Colonic mucosa (tissue), 4 donors: ENCODE measurements at regions not wholly inside any gene's neighbourhood (a gene's known extent, or its start where the extent isn't known, plus 50 kb on each side); places are given as distances from the start of the nearest gene placed in this dataset.
"Not testable (repeated sequence)": the region's sequence is repeated elsewhere in the genome, so short reads cannot be mapped to it uniquely, and the experiment has no call there.

Source experiments
- DNase-seq: peaks from one replicate; pipeline ENCODE4 v3.0.0-alpha.2; 2020
- H3K27ac ChIP-seq: fragments of 200-600 bp; one replicate; pipeline ENCODE4 v1.8.0; 2021
- H3K27me3 ChIP-seq: fragments of 200-600 bp; one replicate; pipeline ENCODE4 v1.8.0; 2021
- H3K36me3 ChIP-seq: fragments of 200-600 bp; one replicate; pipeline ENCODE4 v1.8.0; 2021
- H3K4me1 ChIP-seq: fragments of 200-600 bp; one replicate; pipeline ENCODE4 v1.8.0; 2021; ENCODE audit warnings: mild to moderate bottlenecking
- H3K4me3 ChIP-seq: fragments of 200-600 bp; one replicate; pipeline ENCODE4 v1.8.0; 2021
- H3K9ac ChIP-seq, 2 donors: one replicate each; pipeline ENCODE4 v1.7.0; 2013; ENCODE audit warnings: control low read depth in 2 of 2, low read depth in 2 of 2, low read length in 2 of 2
- H3K9me3 ChIP-seq: fragments of 200-600 bp; one replicate; pipeline ENCODE4 v1.8.0; 2021
- CTCF ChIP-seq: fragments of 200-600 bp; IDR thresholded peaks from one replicate; pipeline ENCODE4 v1.8.0; 2022; ENCODE audit warnings: antibody characterized with exemption, mild to moderate bottlenecking
- intact Hi-C: fragments of 100-400 bp; cut with DNase I; formaldehyde crosslinking; loops from one replicate; pipeline ENCODE4 v1.14.1; 2022
- donor health status: healthy.
- donor health status: DM: no; HTN: no; CAD: no.
- donor health status: DM: no; HTN: no; CAD: no.

DNA sequence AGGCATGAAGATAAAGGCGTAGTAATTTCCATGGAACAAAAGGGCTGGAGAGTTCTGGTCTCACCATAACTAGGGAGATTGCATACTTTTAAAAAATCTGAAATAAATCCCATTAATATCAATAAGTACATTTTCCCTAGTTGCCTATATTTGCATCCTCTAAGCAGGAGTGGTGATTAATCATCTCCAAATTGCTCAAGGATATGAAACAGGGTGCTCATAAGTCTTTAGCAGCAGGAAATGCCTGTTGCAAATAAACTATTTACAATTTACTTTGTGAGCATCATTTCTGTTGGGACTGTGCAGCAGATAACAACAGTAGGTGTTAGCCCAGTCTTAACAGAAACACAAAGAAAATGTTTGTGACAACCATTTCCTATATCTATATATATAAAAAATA, 92.4 kb upstream of the TMEM178A start:
- DNase-seq, result no peak
- H3K9me3 ChIP-seq, result no peaks in the 10 kb centered on the region
- no peak overlapping the region for H3K4me3 ChIP-seq
- no peak overlapping the region for H3K9ac ChIP-seq
- H3K36me3 ChIP-seq, result no peaks in the 10 kb centered on the region
- intact Hi-C loops, result no loop called here
- no peak for TF ChIP-seq CTCF
- H3K4me1 ChIP-seq, result no peaks in the 10 kb centered on the region
- no peak overlapping the region for H3K27ac ChIP-seq
- H3K27me3 ChIP-seq, result no peaks in the 10 kb centered on the region

DNA sequence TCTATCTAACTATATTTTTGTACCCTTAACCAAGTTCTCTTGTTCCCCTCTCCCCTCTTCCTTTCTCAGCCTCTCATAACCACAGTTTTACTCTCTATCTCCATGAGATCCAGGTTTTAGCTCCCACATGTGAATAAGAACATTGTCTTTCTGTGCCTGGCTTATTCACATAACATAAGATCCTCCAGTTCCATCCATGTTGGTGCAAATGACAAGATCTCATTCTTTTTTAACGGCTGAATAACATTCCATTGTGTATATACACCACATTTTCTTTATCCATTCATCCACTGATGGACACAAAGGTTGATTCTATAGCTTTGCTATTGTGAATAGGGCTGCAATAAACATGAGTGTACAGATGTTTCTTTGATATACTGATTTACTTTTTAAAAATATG, 83.9 kb upstream of the TMEM178A start:
- DNase-seq, result no peak
- Histone ChIP-seq H3K27ac (no peak overlapping the region), H3K36me3 (no peaks in the 10 kb centered on the region), H3K27me3 (no peaks in the 10 kb centered on the region), H3K4me1 (no peaks in the 10 kb centered on the region), H3K4me3 (no peak overlapping the region), H3K9ac (no peak overlapping the region), H3K9me3 (no peaks in the 10 kb centered on the region)
- no peak for TF ChIP-seq CTCF
- intact Hi-C loops, result no loop called here

DNA sequence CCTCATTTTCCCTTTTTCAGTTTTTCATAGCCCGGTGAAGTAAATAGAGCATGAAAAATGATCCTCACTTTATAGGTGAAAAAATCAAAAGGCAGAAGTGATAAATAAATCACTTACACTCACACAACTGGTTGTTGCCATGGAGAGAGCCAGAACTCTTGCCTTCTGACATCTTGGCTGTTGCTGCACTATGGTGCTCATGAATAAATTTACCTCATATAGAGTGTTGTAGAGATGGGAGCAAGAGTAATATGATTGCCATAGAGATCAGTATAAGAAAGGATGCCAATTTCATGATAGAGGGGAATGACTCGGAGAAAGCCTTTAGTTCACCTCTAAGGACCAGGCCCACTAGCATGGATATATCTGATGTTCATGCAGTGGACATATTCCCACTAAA, 82.5 kb upstream of the TMEM178A start:
- H3K27me3 ChIP-seq, result no peaks in the 10 kb centered on the region
- no peaks in the 10 kb centered on the region for H3K36me3 ChIP-seq
- no peaks in the 10 kb centered on the region for H3K9me3 ChIP-seq
- TF ChIP-seq CTCF, result no peak
- H3K9ac ChIP-seq, result no peak overlapping the region
- intact Hi-C loops, result no loop called here
- H3K27ac ChIP-seq, result no peak overlapping the region
- H3K4me3 ChIP-seq, result no peak overlapping the region
- no peaks in the 10 kb centered on the region for H3K4me1 ChIP-seq
- DNase-seq, result no peak

GRCh38 chr2:39583781-39584180, 81.9 kb upstream of the TMEM178A start:
- no peak for DNase-seq
- no peaks in the 10 kb centered on the region for H3K4me1 ChIP-seq
- no peak for TF ChIP-seq CTCF
- H3K27me3 ChIP-seq, result no peaks in the 10 kb centered on the region
- H3K27ac ChIP-seq, result no peak overlapping the region
- no peak overlapping the region for H3K9ac ChIP-seq
- H3K4me3 ChIP-seq, result no peak overlapping the region
- intact Hi-C loops, result no loop called here
- H3K36me3 ChIP-seq, result no peaks in the 10 kb centered on the region
- no peaks in the 10 kb centered on the region for H3K9me3 ChIP-seq

GRCh38 chr2:39584283-39584965, 81.3 kb upstream of the TMEM178A start:
- H3K36me3 ChIP-seq, result no peaks in the 10 kb centered on the region
- DNase-seq, result no peak
- H3K9me3 ChIP-seq, result no peaks in the 10 kb centered on the region
- no peak overlapping the region for H3K4me3 ChIP-seq
- no peak for TF ChIP-seq CTCF
- H3K4me1 ChIP-seq, result no peaks in the 10 kb centered on the region
- intact Hi-C loops, result no loop called here
- no peaks in the 10 kb centered on the region for H3K27me3 ChIP-seq
- no peak overlapping the region for H3K27ac ChIP-seq
- no peak overlapping the region for H3K9ac ChIP-seq

- intact Hi-C loops, H3K4me1 ChIP-seq, H3K27ac ChIP-seq, DNase-seq, H3K9ac ChIP-seq, H3K36me3 ChIP-seq, H3K9me3 ChIP-seq, H3K27me3 ChIP-seq, H3K4me3 ChIP-seq: not testable (repeated sequence)
These were observed 80.2 kb upstream of the TMEM178A start for GRCh38 chr2:39585531-39585930.
